GM12892 (cell line): ENCODE measurements at regions not wholly inside any gene's neighbourhood (a gene's known extent, or its start where the extent isn't known, plus 50 kb on each side); places are given as distances from the start of the nearest gene placed in this dataset.

Experiments
- POLR2A ChIP-seq: IDR thresholded peaks from 2 replicates; pipeline ENCODE4 v1.6.1; 2011; ENCODE audit warnings: low read depth, low read length, control low read depth
- POLR2AphosphoS5 ChIP-seq: IDR thresholded peaks from 2 replicates; pipeline ENCODE4 v1.6.1; 2011; ENCODE audit warnings: low read depth, low read length, control low read depth
- TAF1 ChIP-seq: IDR thresholded peaks from 2 replicates; pipeline ENCODE4 v1.6.1; 2011; ENCODE audit warnings: low read depth, mild to moderate bottlenecking, control low read depth, low read length, borderline replicate concordance

DNA sequence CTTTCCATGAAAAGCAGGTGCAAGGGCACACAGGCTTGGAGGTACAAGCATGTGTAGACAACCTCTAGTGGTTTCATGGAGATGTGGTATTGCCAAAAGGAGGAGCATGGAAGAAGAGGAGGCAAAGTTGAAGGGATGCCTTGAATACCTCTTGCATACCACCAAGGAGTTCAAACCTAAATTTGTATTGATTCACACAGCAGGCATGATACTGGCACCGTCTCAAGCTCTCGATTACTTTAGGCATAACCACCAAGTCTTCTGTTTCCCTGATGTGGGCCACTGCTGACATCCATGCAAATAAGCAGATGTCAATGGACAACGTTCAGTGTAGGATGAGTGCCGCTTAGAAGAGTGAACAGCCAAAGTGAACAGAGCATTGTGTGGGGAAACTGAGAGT, 87.1 kb downstream of the SCN11A start:
- no peak for TF ChIP-seq POLR2AphosphoS5
- TF ChIP-seq TAF1, result no peak
- TF ChIP-seq POLR2A, result no peak
